Activated CD4-positive, alpha-beta T cell treated with anti-CD3 and anti-CD28 coated beads, Interleukin-2, amount 10 ng/mL, durations not matched to agents 7 days and 5 days (primary cell): ENCODE measurements at regions not wholly inside any gene's neighbourhood (a gene's known extent, or its start where the extent isn't known, plus 50 kb on each side); places are given as distances from the start of the nearest gene placed in this dataset.

Source experiments
- CTCF ChIA-PET: fragments of 350-600 bp; sonication (Branson Sonifier 250); formaldehyde crosslinking; loops from one replicate; lab custom pipeline; 2021; ENCODE audit warnings: antibody characterized with exemption; lab: Charles Lee
- POLR2A ChIA-PET: fragments of 350-600 bp; sonication (Branson Sonifier 250); formaldehyde crosslinking; loops from one replicate; lab custom pipeline; 2021; ENCODE audit warnings: antibody characterized with exemption; lab: Charles Lee
- DNase-seq: peaks from one replicate; pipeline ENCODE4 v3.0.0-alpha.2; 2020
- H3K27ac Mint-ChIP-seq: one replicate; pipeline ENCODE4 v1.8.0; 2021; ENCODE audit warnings: mild to moderate bottlenecking, moderate library complexity, mixed read lengths
- H3K27me3 Mint-ChIP-seq: one replicate; pipeline ENCODE4 v1.8.0; 2021; ENCODE audit warnings: mixed read lengths
- H3K36me3 Mint-ChIP-seq: one replicate; pipeline ENCODE4 v1.8.0; 2021; ENCODE audit warnings: low read depth, mixed read lengths
- H3K4me1 Mint-ChIP-seq: one replicate; pipeline ENCODE4 v1.8.0; 2021; ENCODE audit warnings: mixed read lengths
- H3K4me3 Mint-ChIP-seq: one replicate; pipeline ENCODE4 v1.8.0; 2021; ENCODE audit warnings: mild to moderate bottlenecking, moderate library complexity, mixed read lengths
- H3K9me3 Mint-ChIP-seq: one replicate; pipeline ENCODE4 v1.8.0; 2021; ENCODE audit warnings: mixed read lengths

DNA sequence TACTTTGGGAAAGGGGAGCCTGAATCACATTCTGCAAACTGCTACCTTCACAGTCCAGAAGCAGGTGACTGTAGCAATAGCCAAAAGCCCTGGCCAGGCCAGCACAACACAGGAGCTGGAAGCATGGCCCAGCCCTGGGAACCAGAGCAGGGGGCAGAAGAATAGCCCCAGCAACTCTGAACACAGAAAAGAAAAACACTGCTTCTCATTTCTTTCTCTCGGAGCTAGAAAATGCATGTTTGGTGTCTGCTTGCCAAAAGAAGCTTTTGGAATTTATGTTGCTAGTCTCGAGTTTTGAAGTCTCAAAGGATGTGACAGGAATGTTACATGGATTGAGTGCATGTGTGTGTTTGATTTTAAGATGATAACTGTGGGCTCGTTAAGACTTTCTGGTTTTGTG lies 79.8 kb upstream of the SCAF8 start:
- CTCF ChIA-PET = no interaction called here
- Mint-ChIP-seq H3K4me1 (no peaks in the 10 kb centered on the region), H3K4me3 (no peak overlapping the region), H3K27ac (no peak overlapping the region), H3K27me3 (no peaks in the 10 kb centered on the region), H3K36me3 (no peaks in the 10 kb centered on the region), H3K9me3 (no peaks in the 10 kb centered on the region)
- POLR2A ChIA-PET = no interaction called here
- no peak for DNase-seq

GRCh38 chr6:154653853-154654252 lies 79.4 kb upstream of the SCAF8 start:
- CTCF ChIA-PET = no interaction called here
- Mint-ChIP-seq H3K4me3 (no peak overlapping the region), H3K36me3 (no peaks in the 10 kb centered on the region), H3K9me3 (no peaks in the 10 kb centered on the region), H3K27me3 (no peaks in the 10 kb centered on the region), H3K27ac (no peak overlapping the region), H3K4me1 (no peaks in the 10 kb centered on the region)
- DNase-seq = no peak
- POLR2A ChIA-PET = no interaction called here

GRCh38 chr6:154656660-154657059 lies 76.6 kb upstream of the SCAF8 start:
- DNase-seq = no peak
- Mint-ChIP-seq H3K27ac (no peak overlapping the region), H3K27me3 (no peaks in the 10 kb centered on the region), H3K9me3 (no peaks in the 10 kb centered on the region), H3K4me3 (no peak overlapping the region), H3K36me3 (no peaks in the 10 kb centered on the region), H3K4me1 (no peaks in the 10 kb centered on the region)
- ChIA-PET POLR2A (no interaction called here), CTCF (no interaction called here)

- DNase-seq = no peak
- Mint-ChIP-seq H3K9me3 (no peaks in the 10 kb centered on the region), H3K27me3 (peaks cover 2% of the 10 kb centered on the region), H3K4me1 (no peaks in the 10 kb centered on the region), H3K4me3 (no peak overlapping the region), H3K36me3 (no peaks in the 10 kb centered on the region), H3K27ac (no peak overlapping the region)
- ChIA-PET POLR2A (no interaction called here), CTCF (interaction anchor here (0.7 kb wide), 1 partner anchor 1329 kb away, joined by 3 read pairs; no protein-coding TSS in a partner anchor)
Observed at GRCh38 chr6:154661768-154662167, 71.4 kb upstream of the SCAF8 start.

- ChIA-PET POLR2A (no interaction called here), CTCF (interaction anchor here (0.6 kb wide), 1 partner anchor 315 kb away, joined by 3 read pairs; no protein-coding TSS in a partner anchor)
- no peaks in the 10 kb centered on the region for H3K36me3 Mint-ChIP-seq
Observed at GRCh38 chr6:154664287-154664686, 68.9 kb upstream of the SCAF8 start.

GRCh38 chr6:154668156-154668555 lies 65.1 kb upstream of the SCAF8 start:
- no peak for DNase-seq
- Mint-ChIP-seq H3K36me3 (no peaks in the 10 kb centered on the region), H3K27ac (no peak overlapping the region), H3K9me3 (no peaks in the 10 kb centered on the region), H3K4me1 (no peaks in the 10 kb centered on the region), H3K27me3 (no peaks in the 10 kb centered on the region), H3K4me3 (no peak overlapping the region)
- ChIA-PET POLR2A (no interaction called here), CTCF (no interaction called here)

More at GRCh38 chr6:154664287-154664686, 68.9 kb upstream of the SCAF8 start:
- H3K27me3 Mint-ChIP-seq = peaks cover 2% of the 10 kb centered on the region
- no peaks in the 10 kb centered on the region for H3K4me1 Mint-ChIP-seq
- no peak overlapping the region for H3K27ac Mint-ChIP-seq
- H3K9me3 Mint-ChIP-seq = no peaks in the 10 kb centered on the region
- no peak overlapping the region for H3K4me3 Mint-ChIP-seq
- no peak for DNase-seq

DNA sequence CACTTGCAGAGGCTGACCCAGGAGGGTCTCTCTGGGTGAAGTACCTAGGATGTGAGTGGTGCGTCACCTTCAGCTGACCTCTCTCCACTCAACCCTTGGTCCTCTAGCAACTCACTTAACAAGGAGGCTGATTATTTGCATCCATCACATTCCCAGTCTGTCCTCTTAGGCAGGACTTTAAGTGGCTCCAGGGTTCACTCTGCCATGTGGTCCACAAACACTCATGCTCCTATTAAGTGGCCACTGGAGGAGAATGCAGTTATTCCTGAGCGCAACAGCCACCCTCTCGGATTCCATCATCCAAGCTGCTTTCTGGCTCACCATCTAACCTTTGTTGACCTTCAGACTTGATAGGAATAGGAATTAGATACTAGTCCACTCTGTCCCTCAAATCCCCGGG lies 61.1 kb upstream of the SCAF8 start:
- no peaks in the 10 kb centered on the region for H3K36me3 Mint-ChIP-seq
- no peaks in the 10 kb centered on the region for H3K4me1 Mint-ChIP-seq
- H3K4me3 Mint-ChIP-seq = no peak overlapping the region
- no peak overlapping the region for H3K27ac Mint-ChIP-seq
- H3K27me3 Mint-ChIP-seq = no peaks in the 10 kb centered on the region
- no peak for DNase-seq
- ChIA-PET CTCF (no interaction called here), POLR2A (no interaction called here)
- H3K9me3 Mint-ChIP-seq = no peaks in the 10 kb centered on the region

DNA sequence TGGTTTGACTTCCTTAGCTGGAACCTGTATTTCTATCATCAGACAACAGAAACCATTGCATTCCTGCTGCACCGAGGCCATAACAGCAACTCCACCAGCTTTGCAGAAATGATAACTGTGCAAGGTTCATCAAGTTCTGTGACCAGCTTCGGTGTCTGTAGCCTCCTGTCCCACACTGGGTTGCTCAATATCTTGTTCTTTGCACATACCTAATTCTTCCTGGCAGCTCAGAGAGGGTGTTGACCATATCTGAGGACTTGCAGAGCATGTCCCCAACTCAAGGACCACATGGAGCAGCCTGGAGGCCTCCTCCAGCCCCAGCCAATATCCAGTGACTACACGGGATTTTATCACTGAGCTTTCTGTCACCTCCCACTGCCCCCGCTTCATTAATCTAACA lies 59.3 kb upstream of the SCAF8 start:
- CTCF ChIA-PET = interaction anchor here (0.6 to 1.2 kb wide), 3 partner anchors 27 to 51 kb away, joined by 3 read pairs; no protein-coding TSS in a partner anchor

GRCh38 chr6:154675602-154676088 lies 57.6 kb upstream of the SCAF8 start:
- peak; percentile 93 for DNase-seq
- ChIA-PET CTCF (interaction anchor here (0.6 to 1.7 kb wide), 27 partner anchors 9 to 639 kb away, joined by 3 to 14 read pairs (median 4); partner anchors contain the start of gene IPCEF1), POLR2A (interaction anchor here (0.7 kb wide), 1 partner anchor 72 kb away, joined by 3 read pairs; no protein-coding TSS in a partner anchor)
- Mint-ChIP-seq H3K36me3 (no peaks in the 10 kb centered on the region), H3K4me3 (no peak overlapping the region), H3K4me1 (no peaks in the 10 kb centered on the region), H3K27me3 (no peaks in the 10 kb centered on the region), H3K9me3 (no peaks in the 10 kb centered on the region), H3K27ac (no peak overlapping the region)

More for the DNA sequence above, 59.3 kb upstream of the SCAF8 start:
- POLR2A ChIA-PET = no interaction called here
- no peak for DNase-seq
- no peak overlapping the region for H3K27ac Mint-ChIP-seq
- no peaks in the 10 kb centered on the region for H3K27me3 Mint-ChIP-seq
- H3K4me3 Mint-ChIP-seq = no peak overlapping the region
- no peaks in the 10 kb centered on the region for H3K36me3 Mint-ChIP-seq
- H3K4me1 Mint-ChIP-seq = no peaks in the 10 kb centered on the region
- H3K9me3 Mint-ChIP-seq = no peaks in the 10 kb centered on the region

GRCh38 chr6:154682633-154683125 lies 50.5 kb upstream of the SCAF8 start:
- ChIA-PET CTCF (no interaction called here), POLR2A (no interaction called here)
- H3K9me3 Mint-ChIP-seq = no peaks in the 10 kb centered on the region
- no peaks in the 10 kb centered on the region for H3K27me3 Mint-ChIP-seq
- H3K36me3 Mint-ChIP-seq = no peaks in the 10 kb centered on the region
- peaks cover 12% of the 10 kb centered on the region for H3K4me1 Mint-ChIP-seq
- DNase-seq = no peak
- H3K27ac Mint-ChIP-seq = no peak overlapping the region
- no peak overlapping the region for H3K4me3 Mint-ChIP-seq
